ENCODE measurements at regions not wholly inside any gene's neighbourhood (a gene's known extent, or its start where the extent isn't known, plus 50 kb on each side); places are given as distances from the start of the nearest gene placed in this dataset.
A peak's percentile ranks its signal among the peaks of the same experiment; 100 is the strongest.
"Not testable (repeated sequence)": the region's sequence is repeated elsewhere in the genome, so short reads cannot be mapped to it uniquely, and the experiment has no call there.

GRCh38 chr4:129254526-129254925 lies 158.6 kb downstream of the C4orf33 start:
- DNase-seq, result no peak

- DNase-seq, result no peak
These were observed 165.6 kb downstream of the C4orf33 start for GRCh38 chr4:129261584-129261983.

- no peak for DNase-seq
These were observed 168.2 kb downstream of the C4orf33 start for GRCh38 chr4:129264008-129264657.

- DNase-seq, result no peak
These were observed 182.9 kb downstream of the C4orf33 start for GRCh38 chr4:129278868-129279267.

- no peak for DNase-seq
These were observed 186.3 kb downstream of the C4orf33 start for GRCh38 chr4:129282293-129282692.

- DNase-seq, result not testable (repeated sequence)
These were observed 196.2 kb downstream of the C4orf33 start for GRCh38 chr4:129292194-129292593.

GRCh38 chr4:129314781-129315180 lies 218.8 kb downstream of the C4orf33 start:
- DNase-seq, result no peak

GRCh38 chr4:129322920-129323319 lies 227.0 kb downstream of the C4orf33 start:
- DNase-seq, result no peak

GRCh38 chr4:129323658-129324057 lies 227.7 kb downstream of the C4orf33 start:
- no peak for DNase-seq

- no peak for DNase-seq
These were observed 230.9 kb downstream of the C4orf33 start for GRCh38 chr4:129326571-129327460.

- no peak for DNase-seq
These were observed 231.7 kb downstream of the C4orf33 start for GRCh38 chr4:129327637-129328036.

- no peak for DNase-seq
These were observed 232.2 kb downstream of the C4orf33 start for GRCh38 chr4:129328162-129328561.

- no peak for DNase-seq
These were observed 238.2 kb downstream of the C4orf33 start for GRCh38 chr4:129334136-129334535.

GRCh38 chr4:129335276-129335675 lies 239.3 kb downstream of the C4orf33 start:
- no peak for DNase-seq

GRCh38 chr4:129335818-129336217 lies 239.9 kb downstream of the C4orf33 start:
- DNase-seq, result no peak

GRCh38 chr4:129336457-129337227 lies 240.7 kb downstream of the C4orf33 start:
- DNase-seq, result no peak

- DNase-seq, result no peak
These were observed 241.3 kb downstream of the C4orf33 start for GRCh38 chr4:129337228-129337620.

- DNase-seq, result no peak
These were observed 247.0 kb downstream of the C4orf33 start for GRCh38 chr4:129342819-129343408.

- peak in 1 of 2 donors; percentile 0 for DNase-seq
These were observed 248.1 kb downstream of the C4orf33 start for GRCh38 chr4:129344058-129344457.

GRCh38 chr4:129345609-129346008 lies 249.7 kb downstream of the C4orf33 start:
- no peak for DNase-seq

- DNase-seq, result no peak
These were observed 250.1 kb downstream of the C4orf33 start for GRCh38 chr4:129346036-129346435.

- no peak for DNase-seq
These were observed 250.8 kb downstream of the C4orf33 start for GRCh38 chr4:129346734-129347133.
